ENCODE measurements at regions not wholly inside any gene's neighbourhood (a gene's known extent, or its start where the extent isn't known, plus 50 kb on each side); places are given as distances from the start of the nearest gene placed in this dataset.

DNA sequence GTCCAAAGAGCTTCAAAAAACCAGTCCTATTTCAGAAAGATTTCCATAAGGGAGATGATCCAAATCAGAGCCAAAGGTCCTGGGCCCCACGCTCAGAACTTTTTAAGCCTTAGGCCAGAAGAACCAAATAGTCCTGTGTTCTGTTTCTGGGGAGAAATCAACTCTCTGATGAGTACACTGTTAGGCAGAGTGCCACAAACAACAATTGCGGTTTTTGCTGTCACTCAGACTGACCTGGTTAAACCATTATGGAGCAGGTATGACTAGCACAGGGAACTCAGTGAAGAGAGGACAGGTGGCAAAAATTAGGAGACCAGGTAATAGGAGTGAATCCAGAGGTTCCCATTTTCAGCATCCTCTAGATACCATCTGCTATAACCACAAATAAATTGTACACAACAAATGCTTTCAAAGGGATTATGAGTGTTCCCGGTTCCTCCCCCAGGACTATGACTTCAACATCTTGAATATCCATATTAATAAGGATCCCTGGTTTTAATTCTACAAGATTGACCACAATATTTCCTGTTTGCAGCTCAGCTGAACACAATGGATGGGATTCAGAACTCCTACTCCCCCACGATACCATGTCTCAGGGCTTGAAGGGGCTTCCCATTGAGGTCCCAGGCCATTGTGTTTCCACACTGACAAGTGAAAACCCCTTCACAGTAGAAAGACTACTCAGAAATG lies 52.1 kb upstream of the FREM1 start:
- peaks cover 8% of the 10 kb centered on the region for H3K4me1 Mint-ChIP-seq (ENCODE audit: low read depth, unreplicated experiment)
- TF ChIP-seq, protein P1, sequence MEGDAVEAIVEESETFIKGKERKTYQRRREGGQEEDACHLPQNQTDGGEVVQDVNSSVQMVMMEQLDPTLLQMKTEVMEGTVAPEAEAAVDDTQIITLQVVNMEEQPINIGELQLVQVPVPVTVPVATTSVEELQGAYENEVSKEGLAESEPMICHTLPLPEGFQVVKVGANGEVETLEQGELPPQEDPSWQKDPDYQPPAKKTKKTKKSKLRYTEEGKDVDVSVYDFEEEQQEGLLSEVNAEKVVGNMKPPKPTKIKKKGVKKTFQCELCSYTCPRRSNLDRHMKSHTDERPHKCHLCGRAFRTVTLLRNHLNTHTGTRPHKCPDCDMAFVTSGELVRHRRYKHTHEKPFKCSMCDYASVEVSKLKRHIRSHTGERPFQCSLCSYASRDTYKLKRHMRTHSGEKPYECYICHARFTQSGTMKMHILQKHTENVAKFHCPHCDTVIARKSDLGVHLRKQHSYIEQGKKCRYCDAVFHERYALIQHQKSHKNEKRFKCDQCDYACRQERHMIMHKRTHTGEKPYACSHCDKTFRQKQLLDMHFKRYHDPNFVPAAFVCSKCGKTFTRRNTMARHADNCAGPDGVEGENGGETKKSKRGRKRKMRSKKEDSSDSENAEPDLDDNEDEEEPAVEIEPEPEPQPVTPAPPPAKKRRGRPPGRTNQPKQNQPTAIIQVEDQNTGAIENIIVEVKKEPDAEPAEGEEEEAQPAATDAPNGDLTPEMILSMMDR (IDR thresholded peaks at IDR 0.05; ENCODE audit: unreplicated experiment) = no peak
- no peak for DNase-seq
- H3K9me3 Mint-ChIP-seq (ENCODE audit: low read depth, unreplicated experiment) = no peaks in the 10 kb centered on the region
- H3K36me3 Mint-ChIP-seq (ENCODE audit: insufficient read depth, unreplicated experiment) = no peaks in the 10 kb centered on the region
- no peak overlapping the region for H3K4me3 Mint-ChIP-seq (ENCODE audit: low read depth, unreplicated experiment)
- CTCF ChIA-PET = interaction anchor here (0.6 kb wide), 1 partner anchor 71 kb away, joined by 3 read pairs; no protein-coding TSS in a partner anchor
- peaks cover 20% of the 10 kb centered on the region for H3K27me3 Mint-ChIP-seq (ENCODE audit: unreplicated experiment)
- H3K27ac Mint-ChIP-seq (ENCODE audit: unreplicated experiment) = no peak overlapping the region
- intact Hi-C loops (cut with micrococcal nuclease; ENCODE audit: unreplicated experiment) = no loop called here
- TSS peak; percentile 51 for BruUV-seq (replicated peaks)

DNA sequence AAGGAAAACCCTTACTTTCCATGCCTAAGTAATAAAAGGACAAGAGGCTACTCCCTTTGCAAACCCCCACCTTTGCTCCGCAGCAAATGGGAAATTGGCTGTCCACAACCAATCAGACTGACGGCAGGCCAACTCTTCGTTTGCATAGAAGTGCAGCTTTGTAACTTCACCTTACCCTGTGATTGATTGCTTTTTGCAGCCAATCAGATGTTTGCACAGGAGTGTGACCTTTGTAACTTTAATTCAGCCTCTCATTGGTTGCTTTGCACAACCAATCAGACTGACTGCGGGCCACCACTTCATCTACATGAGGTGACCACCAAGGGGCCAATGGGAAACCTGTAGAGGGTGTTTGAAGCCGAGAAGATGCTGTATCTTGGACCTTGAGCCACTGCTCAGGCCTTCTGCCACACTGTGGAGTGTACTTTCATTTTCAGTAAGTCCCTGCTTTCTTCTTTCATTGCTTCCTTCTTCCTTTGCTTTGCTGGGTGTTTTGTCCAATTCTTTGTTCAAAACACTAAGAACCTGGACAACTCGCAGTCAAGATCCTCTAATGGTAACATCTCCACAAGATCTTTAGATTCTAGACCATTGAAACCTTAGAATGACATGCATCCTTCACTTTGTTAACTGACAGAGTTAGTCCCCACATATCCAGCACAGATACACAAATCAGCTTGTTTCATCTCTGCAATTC lies 51.3 kb upstream of the FREM1 start:
- H3K4me3 Mint-ChIP-seq (ENCODE audit: low read depth, unreplicated experiment) = peak overlapping the region; percentile 34
- H3K36me3 Mint-ChIP-seq (ENCODE audit: insufficient read depth, unreplicated experiment) = no peaks in the 10 kb centered on the region
- intact Hi-C loops (cut with micrococcal nuclease; ENCODE audit: unreplicated experiment) = no loop called here
- CTCF ChIA-PET = no interaction called here
- H3K4me1 Mint-ChIP-seq (ENCODE audit: low read depth, unreplicated experiment) = peaks cover 8% of the 10 kb centered on the region
- BruUV-seq (replicated peaks) = no TSS peak
- DNase-seq = peak; percentile 25
- H3K27ac Mint-ChIP-seq (ENCODE audit: unreplicated experiment) = no peak overlapping the region
- TF ChIP-seq, protein P1 (IDR thresholded peaks at IDR 0.05; ENCODE audit: unreplicated experiment) = no peak
- peaks cover 26% of the 10 kb centered on the region for H3K27me3 Mint-ChIP-seq (ENCODE audit: unreplicated experiment)
- no peaks in the 10 kb centered on the region for H3K9me3 Mint-ChIP-seq (ENCODE audit: low read depth, unreplicated experiment)

DNA sequence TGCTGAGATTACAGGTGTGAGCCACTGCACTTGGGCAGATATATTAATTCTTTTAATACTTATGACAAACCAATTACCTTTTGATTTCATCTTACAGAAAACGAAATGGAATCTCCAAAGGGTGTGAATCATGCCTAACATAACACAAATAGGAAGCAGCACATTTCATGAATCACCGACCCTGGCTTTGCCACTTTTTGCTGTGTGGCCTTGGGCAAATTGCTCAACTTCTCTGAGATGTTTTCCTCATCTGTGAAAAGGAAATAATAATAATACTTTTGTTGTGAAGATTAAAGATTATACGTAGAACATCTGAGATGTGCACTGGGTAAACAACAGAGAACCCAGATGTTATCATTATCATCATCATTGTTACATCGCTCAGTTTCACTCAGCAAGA lies 50.7 kb upstream of the FREM1 start:
- intact Hi-C loops (cut with micrococcal nuclease; ENCODE audit: unreplicated experiment) = no loop called here
- peaks cover 8% of the 10 kb centered on the region for H3K4me1 Mint-ChIP-seq (ENCODE audit: low read depth, unreplicated experiment)
- H3K9me3 Mint-ChIP-seq (ENCODE audit: low read depth, unreplicated experiment) = no peaks in the 10 kb centered on the region
- H3K27me3 Mint-ChIP-seq (ENCODE audit: unreplicated experiment) = peaks cover 26% of the 10 kb centered on the region
- CTCF ChIA-PET = no interaction called here
- no peak overlapping the region for H3K4me3 Mint-ChIP-seq (ENCODE audit: low read depth, unreplicated experiment)
- DNase-seq = no peak
- H3K27ac Mint-ChIP-seq (ENCODE audit: unreplicated experiment) = no peak overlapping the region
- TF ChIP-seq, protein P1 (IDR thresholded peaks at IDR 0.05; ENCODE audit: unreplicated experiment) = no peak
- H3K36me3 Mint-ChIP-seq (ENCODE audit: insufficient read depth, unreplicated experiment) = no peaks in the 10 kb centered on the region
- no TSS peak for BruUV-seq (replicated peaks)

All from Calu3 (cell line).